ENCODE measurements at regions not wholly inside any gene's neighbourhood (a gene's known extent, or its start where the extent isn't known, plus 50 kb on each side); places are given as distances from the start of the nearest gene placed in this dataset.
A peak's percentile ranks its signal among the peaks of the same experiment; 100 is the strongest.
"Not testable (repeated sequence)": the region's sequence is repeated elsewhere in the genome, so short reads cannot be mapped to it uniquely, and the experiment has no call there.

DNA sequence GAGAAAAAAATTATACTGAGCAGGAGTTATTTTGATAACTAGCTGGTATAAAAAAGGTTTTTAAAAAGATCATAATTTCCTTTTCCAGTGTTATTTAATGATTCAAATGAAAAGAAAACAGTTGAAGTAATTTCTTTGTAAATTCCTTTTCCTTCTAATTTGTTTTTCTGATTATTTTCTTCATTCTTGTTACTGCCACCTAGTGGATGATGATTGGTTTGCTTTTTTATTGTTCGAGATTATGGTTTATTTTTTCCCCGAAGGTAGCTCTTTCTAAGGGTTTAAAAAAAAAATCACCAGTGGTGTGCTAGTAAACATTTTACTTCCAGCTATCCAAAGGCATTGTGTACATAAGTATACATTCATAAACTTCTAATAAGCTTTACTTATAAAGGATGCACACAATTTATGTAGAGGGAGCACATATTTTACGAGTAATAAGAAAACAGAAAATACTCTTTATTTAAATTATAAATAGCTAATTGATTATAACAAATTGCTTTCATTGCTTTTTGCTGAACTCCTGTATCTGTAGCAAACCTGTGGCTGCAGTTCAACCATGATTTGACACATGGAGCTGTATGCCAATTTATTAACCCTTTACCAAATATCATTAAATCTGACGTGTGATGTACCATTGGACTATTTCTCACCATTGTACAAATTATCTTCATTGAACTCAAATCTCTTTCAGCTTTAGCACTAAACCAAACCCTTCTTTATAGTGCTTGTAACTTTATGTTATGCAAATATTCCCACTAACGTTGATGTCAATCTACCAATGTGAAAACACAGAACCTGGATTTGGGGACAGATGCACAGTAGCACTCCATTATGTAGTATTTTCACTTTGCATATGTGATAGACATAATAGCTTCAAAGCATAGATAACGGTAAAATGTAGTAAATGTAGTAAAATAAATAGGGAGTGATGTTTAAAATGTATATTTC, 97.8 kb upstream of the ANK2 start:
- no peak overlapping the region for H3K4me3 ChIP-seq
- no peaks in the 10 kb centered on the region for H3K36me3 ChIP-seq
- H3K9me3 ChIP-seq, result no peaks in the 10 kb centered on the region
- H3K27ac ChIP-seq, result no peak overlapping the region
- no peak for ATAC-seq (ENCODE audit: insufficient number of reproducible peaks, low FRiP score, low read depth)
- no peaks in the 10 kb centered on the region for H3K4me1 ChIP-seq (ENCODE audit: control insufficient read depth in 1 of 2, low read depth in 2 of 2)
- no peak for DNase-seq (ENCODE audit: low spot score)
- no peaks in the 10 kb centered on the region for H3K27me3 ChIP-seq (replicated peaks; ENCODE audit: insufficient read depth)
- TF ChIP-seq, protein P1, sequence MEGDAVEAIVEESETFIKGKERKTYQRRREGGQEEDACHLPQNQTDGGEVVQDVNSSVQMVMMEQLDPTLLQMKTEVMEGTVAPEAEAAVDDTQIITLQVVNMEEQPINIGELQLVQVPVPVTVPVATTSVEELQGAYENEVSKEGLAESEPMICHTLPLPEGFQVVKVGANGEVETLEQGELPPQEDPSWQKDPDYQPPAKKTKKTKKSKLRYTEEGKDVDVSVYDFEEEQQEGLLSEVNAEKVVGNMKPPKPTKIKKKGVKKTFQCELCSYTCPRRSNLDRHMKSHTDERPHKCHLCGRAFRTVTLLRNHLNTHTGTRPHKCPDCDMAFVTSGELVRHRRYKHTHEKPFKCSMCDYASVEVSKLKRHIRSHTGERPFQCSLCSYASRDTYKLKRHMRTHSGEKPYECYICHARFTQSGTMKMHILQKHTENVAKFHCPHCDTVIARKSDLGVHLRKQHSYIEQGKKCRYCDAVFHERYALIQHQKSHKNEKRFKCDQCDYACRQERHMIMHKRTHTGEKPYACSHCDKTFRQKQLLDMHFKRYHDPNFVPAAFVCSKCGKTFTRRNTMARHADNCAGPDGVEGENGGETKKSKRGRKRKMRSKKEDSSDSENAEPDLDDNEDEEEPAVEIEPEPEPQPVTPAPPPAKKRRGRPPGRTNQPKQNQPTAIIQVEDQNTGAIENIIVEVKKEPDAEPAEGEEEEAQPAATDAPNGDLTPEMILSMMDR (IDR thresholded peaks at IDR 0.05), result peak; percentile 37

DNA sequence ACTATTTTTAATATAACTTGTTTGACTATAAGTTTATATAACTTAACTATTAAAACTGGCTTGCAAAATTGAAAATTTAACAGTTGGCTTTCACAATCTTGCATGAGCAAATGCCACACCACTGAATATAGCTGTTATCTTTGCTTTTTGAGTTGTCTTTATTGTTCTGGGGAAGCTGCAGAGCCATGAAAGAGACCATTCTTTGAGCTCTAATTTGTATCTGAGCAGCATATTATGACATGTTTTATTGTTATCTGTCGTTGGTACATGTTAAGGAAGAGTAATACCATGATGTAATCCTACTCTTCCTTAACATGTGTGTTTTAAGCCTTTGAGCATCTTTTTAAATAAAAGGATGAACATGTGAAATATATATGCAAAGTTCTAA, 97.1 kb upstream of the ANK2 start:
- TF ChIP-seq, protein P1 (IDR thresholded peaks at IDR 0.05), result no peak
- Histone ChIP-seq H3K9me3 (no peaks in the 10 kb centered on the region), H3K36me3 (no peaks in the 10 kb centered on the region), H3K4me1 (ENCODE audit: control insufficient read depth in 1 of 2, low read depth in 2 of 2) (no peaks in the 10 kb centered on the region), H3K27ac (no peak overlapping the region), H3K27me3 (replicated peaks; ENCODE audit: insufficient read depth) (no peaks in the 10 kb centered on the region), H3K4me3 (no peak overlapping the region)
- no peak for DNase-seq (ENCODE audit: low spot score)
- no peak for ATAC-seq (ENCODE audit: insufficient number of reproducible peaks, low FRiP score, low read depth)

DNA sequence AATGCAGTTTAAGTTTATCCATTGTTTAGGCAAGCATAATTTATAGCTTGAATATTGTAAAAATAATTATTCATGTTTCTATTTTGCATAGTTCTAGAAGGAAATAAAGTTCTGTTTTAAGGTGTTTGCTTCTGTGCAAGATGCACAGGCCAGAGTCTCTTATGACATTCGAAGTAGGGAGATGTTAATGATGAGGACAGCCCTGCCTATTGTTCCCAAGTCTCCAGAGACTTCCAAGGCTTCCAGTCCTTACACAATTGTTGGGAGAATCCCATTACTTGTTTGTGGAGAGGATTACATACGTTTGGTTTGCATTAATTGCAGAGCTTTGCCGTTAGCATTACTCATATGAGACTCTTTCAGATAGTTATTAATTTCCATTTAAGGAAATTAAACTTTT, 96.2 kb upstream of the ANK2 start:
- Histone ChIP-seq H3K4me3 (no peak overlapping the region), H3K9me3 (no peaks in the 10 kb centered on the region), H3K27ac (no peak overlapping the region), H3K4me1 (ENCODE audit: control insufficient read depth in 1 of 2, low read depth in 2 of 2) (no peaks in the 10 kb centered on the region), H3K36me3 (no peaks in the 10 kb centered on the region), H3K27me3 (replicated peaks; ENCODE audit: insufficient read depth) (no peaks in the 10 kb centered on the region)
- TF ChIP-seq, protein P1 (IDR thresholded peaks at IDR 0.05), result no peak
- ATAC-seq (ENCODE audit: insufficient number of reproducible peaks, low FRiP score, low read depth) (no peak), DNase-seq (ENCODE audit: low spot score) (no peak)

DNA sequence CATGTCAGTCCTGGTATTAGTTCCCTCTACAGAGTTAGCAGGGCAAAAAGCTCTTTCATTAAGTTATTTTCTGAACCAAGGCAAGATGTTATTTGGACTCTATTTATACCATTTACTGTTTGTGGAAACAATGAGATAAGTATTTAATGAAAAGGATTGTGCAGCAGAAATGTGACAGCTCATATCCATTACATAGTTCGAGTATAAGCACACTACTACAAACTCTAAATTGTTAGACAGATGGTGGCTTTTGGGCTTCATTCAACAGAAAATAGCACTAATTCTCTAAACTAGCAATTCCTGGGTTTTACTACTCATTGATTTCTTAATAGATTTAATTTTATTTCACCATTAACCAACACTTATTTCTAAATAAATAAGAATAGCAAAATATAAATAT, 95.2 kb upstream of the ANK2 start:
- no peak for ATAC-seq (ENCODE audit: insufficient number of reproducible peaks, low FRiP score, low read depth)
- DNase-seq (ENCODE audit: low spot score), result no peak
- TF ChIP-seq, protein P1 (IDR thresholded peaks at IDR 0.05), result no peak
- Histone ChIP-seq H3K4me3 (no peak overlapping the region), H3K9me3 (no peaks in the 10 kb centered on the region), H3K36me3 (no peaks in the 10 kb centered on the region), H3K27me3 (replicated peaks; ENCODE audit: insufficient read depth) (no peaks in the 10 kb centered on the region), H3K27ac (no peak overlapping the region), H3K4me1 (ENCODE audit: control insufficient read depth in 1 of 2, low read depth in 2 of 2) (no peaks in the 10 kb centered on the region)

DNA sequence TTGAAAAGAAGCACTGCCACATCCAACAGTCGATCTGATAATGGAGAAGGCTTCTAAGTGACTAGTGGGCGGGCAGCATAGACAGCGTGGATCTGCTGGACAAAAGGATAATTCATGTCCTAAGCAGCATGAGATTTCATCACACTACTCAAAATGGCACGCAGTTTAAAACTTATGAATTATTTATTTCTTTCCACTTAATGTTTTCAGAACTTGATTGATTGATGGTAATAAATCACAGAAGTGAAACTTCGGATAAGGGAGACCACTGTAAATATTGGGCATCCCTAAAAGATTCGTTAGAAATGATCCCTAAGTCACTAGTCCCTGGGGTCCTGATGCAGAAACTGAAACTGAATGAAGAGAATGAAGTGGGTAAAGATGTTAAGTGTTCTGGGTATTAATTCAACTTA, 93.0 kb upstream of the ANK2 start:
- ATAC-seq (ENCODE audit: insufficient number of reproducible peaks, low FRiP score, low read depth) (no peak), DNase-seq (ENCODE audit: low spot score) (no peak)
- no peaks in the 10 kb centered on the region for H3K27me3 ChIP-seq (replicated peaks; ENCODE audit: insufficient read depth)
- no peak overlapping the region for H3K4me3 ChIP-seq
- H3K9me3 ChIP-seq, result no peaks in the 10 kb centered on the region
- TF ChIP-seq, protein P1 (IDR thresholded peaks at IDR 0.05), result no peak
- H3K27ac ChIP-seq, result no peak overlapping the region
- no peaks in the 10 kb centered on the region for H3K36me3 ChIP-seq
- H3K4me1 ChIP-seq (ENCODE audit: control insufficient read depth in 1 of 2, low read depth in 2 of 2), result no peaks in the 10 kb centered on the region

DNA sequence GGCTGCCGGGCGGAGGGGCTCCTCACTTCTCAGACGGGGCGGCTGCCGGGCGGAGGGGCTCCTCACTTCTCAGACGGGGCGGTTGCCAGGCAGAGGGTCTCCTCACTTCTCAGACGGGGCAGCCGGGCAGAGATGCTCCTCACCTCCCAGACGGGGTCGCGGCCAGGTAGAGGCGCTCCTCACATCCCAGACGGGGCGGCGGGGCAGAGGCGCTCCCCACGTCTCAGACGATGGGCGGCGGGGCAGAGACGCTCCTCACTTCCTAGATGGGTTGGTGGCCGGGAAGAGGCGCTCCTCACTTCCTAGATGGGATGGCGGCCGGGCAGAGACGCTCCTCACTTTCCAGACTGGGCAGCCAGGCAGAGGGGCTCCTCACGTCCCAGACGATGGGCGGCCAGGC, 91.7 kb upstream of the ANK2 start:
- not testable (repeated sequence) for H3K9me3 ChIP-seq; H3K36me3 ChIP-seq; H3K4me1 ChIP-seq (ENCODE audit: control insufficient read depth in 1 of 2, low read depth in 2 of 2); H3K27ac ChIP-seq; H3K4me3 ChIP-seq; H3K27me3 ChIP-seq (replicated peaks; ENCODE audit: insufficient read depth); ATAC-seq (ENCODE audit: insufficient number of reproducible peaks, low FRiP score, low read depth); DNase-seq (ENCODE audit: low spot score)
